SU-DHL-6 (cell line): ENCODE measurements at regions not wholly inside any gene's neighbourhood (a gene's known extent, or its start where the extent isn't known, plus 50 kb on each side); places are given as distances from the start of the nearest gene placed in this dataset.

Experiments used
- EZH2phosphoT487 ChIP-seq: fragments of 200-600 bp; sonication (generic), shearing (Covaris generic); conservative IDR thresholded peaks from 2 replicates; pipeline ENCODE4 v1.6.1; 2018; ENCODE audit warnings: mild to moderate bottlenecking, antibody characterized with exemption, low read length, moderate library complexity, mixed read lengths
- TF ChIP-seq, protein P1 (sequence below): fragments of 200-600 bp; sonication (generic); IDR thresholded peaks from one replicate; pipeline ENCODE4 v1.5.1; 2017; ENCODE audit warnings: antibody characterized with exemption, mild to moderate bottlenecking, low read length, moderate library complexity; ENCODE audit not compliant: insufficient read depth, poor library complexity, severe bottlenecking

DNA sequence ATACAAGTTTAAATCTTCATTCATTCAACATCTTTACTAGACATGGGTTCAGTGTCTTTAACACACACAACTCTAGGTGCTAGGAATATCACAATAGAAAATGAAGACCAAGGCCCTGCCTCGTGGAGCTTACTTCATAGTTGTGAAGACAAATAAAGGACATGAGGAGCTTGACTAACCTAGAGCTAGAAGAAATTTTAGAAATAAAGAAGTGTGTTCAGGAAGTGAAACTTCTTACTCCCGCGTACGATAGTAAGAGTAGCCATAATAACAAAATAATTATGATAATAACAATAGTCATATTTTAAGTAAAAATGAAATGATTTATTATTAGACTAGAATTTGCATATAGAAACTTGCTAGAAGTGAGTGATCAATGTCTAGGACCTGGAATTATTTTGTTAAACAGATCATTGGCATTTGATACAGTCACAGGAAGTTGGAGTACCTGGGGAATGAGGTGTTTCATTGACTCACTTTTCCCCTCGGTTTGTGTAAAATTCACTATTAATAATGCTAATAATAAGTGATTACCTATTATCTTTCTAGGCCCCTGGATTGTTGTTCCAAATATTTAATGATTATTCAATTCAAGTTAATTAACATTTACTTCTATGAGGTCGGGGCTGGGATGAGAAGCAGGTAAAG lies 331.3 kb downstream of the NSG2 start:
- no peak for TF ChIP-seq EZH2phosphoT487
- TF ChIP-seq, protein P1, sequence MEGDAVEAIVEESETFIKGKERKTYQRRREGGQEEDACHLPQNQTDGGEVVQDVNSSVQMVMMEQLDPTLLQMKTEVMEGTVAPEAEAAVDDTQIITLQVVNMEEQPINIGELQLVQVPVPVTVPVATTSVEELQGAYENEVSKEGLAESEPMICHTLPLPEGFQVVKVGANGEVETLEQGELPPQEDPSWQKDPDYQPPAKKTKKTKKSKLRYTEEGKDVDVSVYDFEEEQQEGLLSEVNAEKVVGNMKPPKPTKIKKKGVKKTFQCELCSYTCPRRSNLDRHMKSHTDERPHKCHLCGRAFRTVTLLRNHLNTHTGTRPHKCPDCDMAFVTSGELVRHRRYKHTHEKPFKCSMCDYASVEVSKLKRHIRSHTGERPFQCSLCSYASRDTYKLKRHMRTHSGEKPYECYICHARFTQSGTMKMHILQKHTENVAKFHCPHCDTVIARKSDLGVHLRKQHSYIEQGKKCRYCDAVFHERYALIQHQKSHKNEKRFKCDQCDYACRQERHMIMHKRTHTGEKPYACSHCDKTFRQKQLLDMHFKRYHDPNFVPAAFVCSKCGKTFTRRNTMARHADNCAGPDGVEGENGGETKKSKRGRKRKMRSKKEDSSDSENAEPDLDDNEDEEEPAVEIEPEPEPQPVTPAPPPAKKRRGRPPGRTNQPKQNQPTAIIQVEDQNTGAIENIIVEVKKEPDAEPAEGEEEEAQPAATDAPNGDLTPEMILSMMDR = no peak
